NCI-H446 treated with DMSO at 0.1 percent for 48 hours (cell line): ENCODE measurements at regions not wholly inside any gene's neighbourhood (a gene's known extent, or its start where the extent isn't known, plus 50 kb on each side); places are given as distances from the start of the nearest gene placed in this dataset.

Experiments used
- DNase-seq: peaks from one replicate; lab custom pipeline; 2025; lab: John Stamatoyannopoulos, UW

- DNase-seq, result no peak
These were observed 81.7 kb upstream of the CCDC85A start for GRCh38 chr2:56102098-56102497.

GRCh38 chr2:56102866-56103265 lies 80.9 kb upstream of the CCDC85A start:
- DNase-seq, result no peak

- DNase-seq, result no peak
These were observed 78.8 kb upstream of the CCDC85A start for GRCh38 chr2:56104962-56105361.

- DNase-seq, result no peak
These were observed 76.1 kb upstream of the CCDC85A start for GRCh38 chr2:56107502-56108220.

GRCh38 chr2:56108806-56109205 lies 75.0 kb upstream of the CCDC85A start:
- no peak for DNase-seq

GRCh38 chr2:56109994-56110393 lies 73.8 kb upstream of the CCDC85A start:
- no peak for DNase-seq

- no peak for DNase-seq
These were observed 70.3 kb upstream of the CCDC85A start for GRCh38 chr2:56113382-56113975.

- no peak for DNase-seq
These were observed 66.0 kb upstream of the CCDC85A start for GRCh38 chr2:56117764-56118163.

GRCh38 chr2:56118474-56118873 lies 65.3 kb upstream of the CCDC85A start:
- DNase-seq, result no peak

GRCh38 chr2:56121995-56122394 lies 61.8 kb upstream of the CCDC85A start:
- no peak for DNase-seq

- no peak for DNase-seq
These were observed 60.3 kb upstream of the CCDC85A start for GRCh38 chr2:56123538-56123937.

- DNase-seq, result no peak
These were observed 56.8 kb upstream of the CCDC85A start for GRCh38 chr2:56127010-56127409.

- DNase-seq, result no peak
These were observed 56.2 kb upstream of the CCDC85A start for GRCh38 chr2:56127463-56128152.

- DNase-seq, result no peak
These were observed 55.6 kb upstream of the CCDC85A start for GRCh38 chr2:56128235-56128634.

GRCh38 chr2:56130463-56131070 lies 53.2 kb upstream of the CCDC85A start:
- no peak for DNase-seq

GRCh38 chr2:56132138-56132537 lies 51.7 kb upstream of the CCDC85A start:
- peak; percentile 33 for DNase-seq

- no peak for DNase-seq
These were observed 50.3 kb upstream of the CCDC85A start for GRCh38 chr2:56133441-56133840.

GRCh38 chr2:56133931-56134629 lies 49.7 kb upstream of the CCDC85A start:
- no peak for DNase-seq
